C4-2B (cell line): ENCODE measurements at regions not wholly inside any gene's neighbourhood (a gene's known extent, or its start where the extent isn't known, plus 50 kb on each side); places are given as distances from the start of the nearest gene placed in this dataset.

Experiments
- H3K27ac ChIP-seq: fragments of 450-650 bp; 2 replicates; pipeline ENCODE4 v1.5.1; 2017
- CTCF ChIP-seq: fragments of 450-650 bp; conservative IDR thresholded peaks from 2 replicates; pipeline ENCODE4 v1.5.1; 2017; ENCODE audit warnings: mild to moderate bottlenecking
- ZFX ChIP-seq: fragments of 450-650 bp; IDR thresholded peaks from 2 replicates; pipeline ENCODE4 v1.6.1; 2017

- H3K27ac ChIP-seq, result no peak overlapping the region
- TF ChIP-seq ZFX (no peak), CTCF (no peak)
Measured at GRCh38 chr15:96079882-96080281, 250.6 kb upstream of the NR2F2 start.

GRCh38 chr15:96086164-96086563, 244.3 kb upstream of the NR2F2 start:
- H3K27ac ChIP-seq, result no peak overlapping the region
- no peak for TF ChIP-seq CTCF
- no peak for TF ChIP-seq ZFX

GRCh38 chr15:96087180-96087884, 243.2 kb upstream of the NR2F2 start:
- H3K27ac ChIP-seq, result no peak overlapping the region
- TF ChIP-seq CTCF (no peak), ZFX (no peak)

GRCh38 chr15:96088650-96089049, 241.8 kb upstream of the NR2F2 start:
- TF ChIP-seq CTCF (no peak), ZFX (no peak)
- no peak overlapping the region for H3K27ac ChIP-seq

GRCh38 chr15:96089405-96090058, 241.0 kb upstream of the NR2F2 start:
- TF ChIP-seq ZFX, result no peak
- no peak for TF ChIP-seq CTCF
- H3K27ac ChIP-seq, result no peak overlapping the region

- no peak for TF ChIP-seq ZFX
- no peak for TF ChIP-seq CTCF
Measured at GRCh38 chr15:96092186-96092585, 238.3 kb upstream of the NR2F2 start.

GRCh38 chr15:96093063-96093462, 237.4 kb upstream of the NR2F2 start:
- TF ChIP-seq ZFX (no peak), CTCF (no peak)
- H3K27ac ChIP-seq, result no peak overlapping the region

More at GRCh38 chr15:96092186-96092585, 238.3 kb upstream of the NR2F2 start:
- H3K27ac ChIP-seq, result no peak overlapping the region
